CD4-positive, alpha-beta T cell (primary cell): ENCODE measurements at regions not wholly inside any gene's neighbourhood (a gene's known extent, or its start where the extent isn't known, plus 50 kb on each side); places are given as distances from the start of the nearest gene placed in this dataset.
A peak's percentile ranks its signal among the peaks of the same experiment; 100 is the strongest.

ENCODE experiments used
- ATAC-seq: fragments of 200-7000 bp; cut with Tn5 transposase; one replicate; pipeline ENCODE4 v1.10.0; 2022; ENCODE audit warnings: mild to moderate bottlenecking; ENCODE audit not compliant: poor library complexity
- CTCF ChIA-PET: fragments of 350-600 bp; sonication (Branson Sonifier 250); formaldehyde crosslinking; loops from one replicate; lab custom pipeline; 2021; ENCODE audit warnings: antibody characterized with exemption, inconsistent platforms; lab: Charles Lee
- POLR2A ChIA-PET: fragments of 350-600 bp; sonication (Branson Sonifier 250); formaldehyde crosslinking; loops from one replicate; lab custom pipeline; 2021; ENCODE audit warnings: antibody characterized with exemption, inconsistent platforms; lab: Charles Lee
- DNase-seq, 14 experiments: peaks; one replicate each; pipeline ENCODE4 v3.0.0-alpha.2; 2013 to 2020; ENCODE audit warnings: mixed read lengths in 2 of 14
- H3K27ac ChIP-seq, 2 donors: one replicate each; pipeline versions ENCODE4 v1.5.1 to v1.7.0; 2013; ENCODE audit warnings: low read length in 2 of 2, low read depth in 1 of 2, mild to moderate bottlenecking in 1 of 2
- H3K27me3 ChIP-seq, 2 experiments: 1 replicate in 1 of 2; 2 replicates in 1 of 2; pipeline versions ENCODE4 v1.6.1 to v1.7.0; 2013; ENCODE audit warnings: low read length in 2 of 2, control low read depth in 1 of 2, mild to moderate bottlenecking in 1 of 2, moderate library complexity in 1 of 2; ENCODE audit not compliant: insufficient read depth in 2 of 2, control insufficient read depth in 1 of 2
- H3K36me3 ChIP-seq: one replicate; pipeline ENCODE4 v1.6.1; 2013; ENCODE audit warnings: low read length, control low read depth; ENCODE audit not compliant: insufficient read depth
- H3K4me1 ChIP-seq: one replicate; pipeline ENCODE4 v1.6.1; 2013; ENCODE audit warnings: low read length, control low read depth; ENCODE audit not compliant: insufficient read depth
- H3K4me3 ChIP-seq: one replicate; pipeline ENCODE4 v1.5.1; 2013; ENCODE audit warnings: mild to moderate bottlenecking, low read length, moderate library complexity
- H3K9me3 ChIP-seq, 2 experiments: 1 replicate in 1 of 2; 2 replicates in 1 of 2; pipeline versions ENCODE4 v1.6.1 to v1.7.0; 2013; ENCODE audit warnings: low read length in 2 of 2, mild to moderate bottlenecking in 2 of 2, control low read depth in 1 of 2, moderate library complexity in 1 of 2; ENCODE audit not compliant: control insufficient read depth in 1 of 2, insufficient read depth in 1 of 2
- H3K27ac Mint-ChIP-seq: one replicate; pipeline ENCODE4 v1.8.0; 2020; ENCODE audit warnings: mixed read lengths
- H3K27me3 Mint-ChIP-seq: one replicate; pipeline ENCODE4 v1.8.0; 2021; ENCODE audit warnings: mixed read lengths
- H3K36me3 Mint-ChIP-seq: one replicate; pipeline ENCODE4 v1.8.0; 2021; ENCODE audit warnings: low read depth, mixed read lengths
- H3K4me1 Mint-ChIP-seq: one replicate; pipeline ENCODE4 v1.8.0; 2021; ENCODE audit warnings: low read depth, mixed read lengths
- H3K4me3 Mint-ChIP-seq: one replicate; pipeline ENCODE4 v1.8.0; 2020; ENCODE audit warnings: mild to moderate bottlenecking, mixed read lengths
- H3K9me3 Mint-ChIP-seq: one replicate; pipeline ENCODE4 v1.8.0; 2020; ENCODE audit warnings: mixed read lengths
- CTCF ChIP-seq: fragments of 200-600 bp; IDR thresholded peaks from one replicate; pipeline ENCODE4 v1.8.0; 2022; ENCODE audit warnings: antibody characterized with exemption, mild to moderate bottlenecking
- intact Hi-C, 2 experiments: fragments of 100-400 bp; cut with DNase I in 1 of 2; cut with micrococcal nuclease in 1 of 2; formaldehyde crosslinking; loops; one replicate each; pipeline versions ENCODE4 v1.15.1 to v1.9.0; 2023 to 2025; cut with DNase I, micrococcal nuclease

DNA sequence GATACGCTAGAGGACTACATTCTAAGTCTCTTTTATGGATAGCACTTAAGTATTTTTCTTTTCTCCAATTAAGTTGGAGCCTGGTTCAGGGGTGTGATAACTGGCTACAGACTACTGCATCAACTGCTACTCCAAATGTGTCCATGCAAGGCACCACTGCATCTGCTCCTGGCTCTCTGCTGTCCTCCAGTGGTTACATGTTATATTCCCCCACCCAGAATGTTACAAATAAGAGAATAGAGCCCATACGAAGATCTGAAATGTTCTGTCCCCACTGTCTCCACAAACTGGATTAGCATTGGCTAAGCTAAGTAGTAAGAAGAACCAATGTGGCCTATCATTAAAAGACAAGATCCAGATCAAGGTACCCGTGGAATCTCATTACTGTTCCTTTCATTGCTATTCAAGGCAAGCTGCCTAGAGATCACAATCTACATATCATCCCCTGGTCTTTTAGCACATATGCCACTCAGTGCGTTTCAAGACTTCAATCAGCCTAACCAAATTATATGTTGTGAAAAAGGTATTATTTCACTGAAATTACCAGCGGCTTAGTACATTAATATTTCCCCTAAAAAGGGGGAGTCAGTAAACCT, 308.3 kb upstream of the SLC8A1 start:
- Mint-ChIP-seq H3K4me3 (no peak overlapping the region), H3K36me3 (no peaks in the 10 kb centered on the region), H3K27me3 (no peaks in the 10 kb centered on the region), H3K27ac (no peak overlapping the region), H3K4me1 (no peaks in the 10 kb centered on the region), H3K9me3 (peaks cover 2% of the 10 kb centered on the region)
- Histone ChIP-seq H3K36me3 (no peaks in the 10 kb centered on the region), H3K27ac (no peak overlapping the region), H3K27me3 (no peaks in the 10 kb centered on the region), H3K4me1 (no peaks in the 10 kb centered on the region), H3K9me3 (no peaks in the 10 kb centered on the region), H3K4me3 (no peak overlapping the region)
- intact Hi-C loops: no loop called here
- DNase-seq (peak in 3 of 14 experiments; percentile 4 to 12 (median 6)), ATAC-seq (no peak)
- TF ChIP-seq CTCF: no peak
- ChIA-PET POLR2A (no interaction called here), CTCF (no interaction called here)

- TF ChIP-seq CTCF: no peak
- H3K27me3 Mint-ChIP-seq: no peaks in the 10 kb centered on the region
- Histone ChIP-seq H3K4me1 (no peaks in the 10 kb centered on the region), H3K9me3 (no peaks in the 10 kb centered on the region), H3K36me3 (no peaks in the 10 kb centered on the region), H3K27ac (no peak overlapping the region), H3K4me3 (no peak overlapping the region), H3K27me3 (no peaks in the 10 kb centered on the region)
- intact Hi-C loops: no loop called here
- ChIA-PET CTCF (no interaction called here), POLR2A (no interaction called here)
- no peak overlapping the region for H3K4me3 Mint-ChIP-seq
- H3K9me3 Mint-ChIP-seq: no peaks in the 10 kb centered on the region
- no peaks in the 10 kb centered on the region for H3K4me1 Mint-ChIP-seq
- H3K36me3 Mint-ChIP-seq: no peaks in the 10 kb centered on the region
- DNase-seq (no peak), ATAC-seq (no peak)
- no peak overlapping the region for H3K27ac Mint-ChIP-seq
These were observed 321.4 kb upstream of the SLC8A1 start for GRCh38 chr2:40773291-40773690.

DNA sequence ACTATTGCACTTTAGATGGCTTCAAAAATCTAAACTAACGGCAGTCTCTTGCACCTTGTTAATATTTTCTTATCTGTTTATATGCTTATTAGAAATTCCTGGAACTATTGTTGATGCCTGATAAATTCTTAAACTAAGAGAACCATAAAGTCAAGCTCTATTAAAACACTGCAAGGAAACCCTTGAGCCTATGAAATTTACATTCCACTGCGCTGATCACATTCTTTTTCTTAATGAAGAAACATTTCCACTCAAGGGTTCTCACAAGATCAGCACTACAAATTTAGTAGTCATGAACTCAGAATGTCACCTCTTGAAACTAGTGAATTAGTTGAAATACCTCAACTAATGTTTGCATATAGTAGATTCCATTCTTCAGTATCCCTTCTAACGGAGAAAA, 331.8 kb upstream of the SLC8A1 start:
- Mint-ChIP-seq H3K27ac (no peak overlapping the region), H3K4me3 (no peak overlapping the region), H3K9me3 (no peaks in the 10 kb centered on the region), H3K27me3 (no peaks in the 10 kb centered on the region), H3K36me3 (no peaks in the 10 kb centered on the region), H3K4me1 (no peaks in the 10 kb centered on the region)
- Histone ChIP-seq H3K9me3 (peaks cover 0 to 4% of the 10 kb centered on the region in 2 experiments), H3K27me3 (no peaks in the 10 kb centered on the region), H3K4me3 (no peak overlapping the region), H3K4me1 (no peaks in the 10 kb centered on the region), H3K27ac (no peak overlapping the region), H3K36me3 (no peaks in the 10 kb centered on the region)
- no peak for DNase-seq
- ATAC-seq: no peak
- TF ChIP-seq CTCF: no peak
- POLR2A ChIA-PET: no interaction called here
- CTCF ChIA-PET: no interaction called here
- intact Hi-C loops: no loop called here
